Ovary (tissue), 7 donors: ENCODE measurements at regions not wholly inside any gene's neighbourhood (a gene's known extent, or its start where the extent isn't known, plus 50 kb on each side); places are given as distances from the start of the nearest gene placed in this dataset.

Source experiments
- DNase-seq, 5 donors: peaks; one replicate each; pipeline ENCODE4 v3.0.0-alpha.2; 2019 to 2020
- H3K27ac ChIP-seq, 2 donors: fragments of 200-600 bp; one replicate each; pipeline versions ENCODE4 v1.5.1 to v1.8.0; 2019 to 2022
- H3K27me3 ChIP-seq: fragments of 200-600 bp; one replicate; pipeline ENCODE4 v1.8.0; 2022
- H3K36me3 ChIP-seq: fragments of 200-600 bp; sonication (generic); one replicate; pipeline ENCODE4 v1.5.1; 2019
- H3K4me1 ChIP-seq: one replicate; pipeline ENCODE4 v1.8.1; 2013; ENCODE audit warnings: mild to moderate bottlenecking, moderate library complexity; ENCODE audit not compliant: insufficient read depth
- H3K4me3 ChIP-seq: fragments of 200-600 bp; sonication (generic); one replicate; pipeline ENCODE4 v1.5.1; 2017
- H3K9me3 ChIP-seq, 2 donors: fragments of 200-600 bp in 1 of 2; sonication (generic) in 1 of 2; one replicate each; pipeline versions ENCODE4 v1.5.1 to v1.8.1; 2013 to 2019; ENCODE audit warnings: mild to moderate bottlenecking in 1 of 2, moderate library complexity in 1 of 2
- CTCF ChIP-seq, 3 donors: fragments of 450-650 bp in 2 of 3; fragments of 200-600 bp in 1 of 3; IDR thresholded peaks; one replicate each; pipeline versions ENCODE4 v1.5.1 to v1.8.0; 2016 to 2022; ENCODE audit warnings: antibody characterized with exemption in 3 of 3, mild to moderate bottlenecking in 1 of 3
- EP300 ChIP-seq: sonication (generic); formaldehyde crosslinking; IDR thresholded peaks from one replicate; pipeline ENCODE4 v1.6.1; 2017; ENCODE audit warnings: antibody characterized with exemption
- POLR2A ChIP-seq: fragments of 450-650 bp; IDR thresholded peaks from one replicate; pipeline ENCODE4 v1.6.1; 2017; ENCODE audit warnings: antibody characterized with exemption, mild to moderate bottlenecking, moderate library complexity
- WGBS, 3 donors: extraction: QIAGEN DNeasy Blood & Tissue Kit in 1 of 3; methylation state at CpG; one replicate each; pipeline versions ENCODE4 v1.1.5 to v1.1.7; 2013 to 2017; 5-methylcytosine and 5-hydroxymethylcytosine counted together
- intact Hi-C, 4 donors: fragments of 100-400 bp; cut with DNase I; formaldehyde crosslinking; loops; one replicate each; pipeline versions ENCODE4 v1.11.0 to v1.15.1; 2022 to 2023
- donor health status: DM: no; HTN: no; CAD: no; lungs with moderate emphysema.
- donor health status: DM: no; HTN: no; CAD: no.
- donor health status: Bipolar disorder and iron deficiency.
- donor health status: DM: no; HTN: no; CAD: no.
- donor health status: DM: yes; HTN: yes; CAD: no.

- intact Hi-C loops = no loop called here
- H3K36me3 ChIP-seq = no peaks in the 10 kb centered on the region
- 50 to 68% (median 68%) methylated on average over 1 of the region's 1 CpG for WGBS, 3 donors
- peaks cover 4% of the 10 kb centered on the region for H3K4me1 ChIP-seq
- no peak overlapping the region for H3K4me3 ChIP-seq
- H3K27me3 ChIP-seq = no peaks in the 10 kb centered on the region
- no peak overlapping the region for H3K27ac ChIP-seq
- no peaks in the 10 kb centered on the region for H3K9me3 ChIP-seq
- TF ChIP-seq POLR2A (no peak), EP300 (no peak), CTCF (IDR thresholded peaks at IDR 0.05) (no peak)
- no peak for DNase-seq
These were observed 178.8 kb downstream of the MC4R start for GRCh38 chr18:60193780-60194179.

GRCh38 chr18:60191926-60192325 lies 180.6 kb downstream of the MC4R start:
- Histone ChIP-seq H3K36me3 (no peaks in the 10 kb centered on the region), H3K27me3 (no peaks in the 10 kb centered on the region), H3K9me3 (no peaks in the 10 kb centered on the region), H3K4me3 (no peak overlapping the region), H3K27ac (no peak overlapping the region), H3K4me1 (peaks cover 2% of the 10 kb centered on the region)
- WGBS, 3 donors = 79 to 82% (median 80%) methylated on average over 3 of the region's 3 CpGs
- TF ChIP-seq POLR2A (no peak), CTCF (IDR thresholded peaks at IDR 0.05) (no peak), EP300 (no peak)
- intact Hi-C loops = no loop called here
- DNase-seq = no peak

- TF ChIP-seq EP300 (no peak), CTCF (IDR thresholded peaks at IDR 0.05) (no peak), POLR2A (no peak)
- Histone ChIP-seq H3K36me3 (no peaks in the 10 kb centered on the region), H3K27me3 (no peaks in the 10 kb centered on the region), H3K27ac (no peak overlapping the region), H3K9me3 (no peaks in the 10 kb centered on the region), H3K4me1 (peaks cover 2% of the 10 kb centered on the region), H3K4me3 (no peak overlapping the region)
- intact Hi-C loops = no loop called here
- 13 to 38% (median 17%) methylated on average over 2 of the region's 2 CpGs for WGBS, 3 donors
- no peak for DNase-seq
These were observed 182.7 kb downstream of the MC4R start for GRCh38 chr18:60189856-60190255.

GRCh38 chr18:60188958-60189357 lies 183.6 kb downstream of the MC4R start:
- WGBS, 3 donors = 9 to 14% (median 9%) methylated on average over 4 of the region's 4 CpGs
- peaks cover 2% of the 10 kb centered on the region for H3K4me1 ChIP-seq
- H3K9me3 ChIP-seq = no peaks in the 10 kb centered on the region
- H3K27ac ChIP-seq = no peak overlapping the region
- no peaks in the 10 kb centered on the region for H3K27me3 ChIP-seq
- no peak overlapping the region for H3K4me3 ChIP-seq
- no peaks in the 10 kb centered on the region for H3K36me3 ChIP-seq
- DNase-seq = no peak
- TF ChIP-seq CTCF (IDR thresholded peaks at IDR 0.05) (no peak), POLR2A (no peak), EP300 (no peak)
- intact Hi-C loops = no loop called here

- intact Hi-C loops = no loop called here
- Histone ChIP-seq H3K4me1 (no peaks in the 10 kb centered on the region), H3K9me3 (no peaks in the 10 kb centered on the region), H3K4me3 (no peak overlapping the region), H3K36me3 (no peaks in the 10 kb centered on the region), H3K27ac (no peak overlapping the region), H3K27me3 (no peaks in the 10 kb centered on the region)
- no peak for DNase-seq
- 17 to 40% (median 32%) methylated on average over 1 of the region's 1 CpG for WGBS, 3 donors
- TF ChIP-seq CTCF (IDR thresholded peaks at IDR 0.05) (no peak), POLR2A (no peak), EP300 (no peak)
These were observed 190.4 kb downstream of the MC4R start for GRCh38 chr18:60182223-60182622.
